G401 (cell line): ENCODE measurements at regions not wholly inside any gene's neighbourhood (a gene's known extent, or its start where the extent isn't known, plus 50 kb on each side); places are given as distances from the start of the nearest gene placed in this dataset.
"Not testable (repeated sequence)": the region's sequence is repeated elsewhere in the genome, so short reads cannot be mapped to it uniquely, and the experiment has no call there.

ENCODE experiments used
- DNase-seq: peaks from one replicate; pipeline ENCODE4 v3.0.0-alpha.2; 2015; ENCODE audit warnings: low spot score
- in situ Hi-C: cut with HindIII; loops from 2 replicates; pipeline ENCODE4 v1.10.0; 2016; ENCODE audit warnings: low sequenced_read_pairs, mixed read lengths

DNA sequence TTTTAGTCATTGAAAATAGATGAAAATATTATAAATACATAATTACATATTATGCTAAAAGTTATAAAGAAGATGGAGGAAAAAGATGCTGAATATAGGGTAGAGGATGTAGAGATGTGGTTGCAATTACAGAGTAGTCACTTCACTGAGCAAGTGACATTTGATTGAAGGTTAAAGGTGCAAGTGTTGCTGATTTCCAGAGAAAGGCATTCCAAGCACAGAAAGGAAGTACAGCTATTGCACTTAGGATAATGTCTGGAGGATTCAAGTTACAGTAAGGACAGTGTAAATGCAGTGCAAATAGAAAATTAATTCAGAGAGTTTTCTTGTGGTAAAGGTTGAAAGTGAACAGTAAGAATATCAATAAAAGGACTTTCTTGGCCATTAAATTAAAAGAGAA is 1721.8 kb downstream of the PCDH9 start:
- in situ Hi-C loops: no loop called here
- DNase-seq: no peak

DNA sequence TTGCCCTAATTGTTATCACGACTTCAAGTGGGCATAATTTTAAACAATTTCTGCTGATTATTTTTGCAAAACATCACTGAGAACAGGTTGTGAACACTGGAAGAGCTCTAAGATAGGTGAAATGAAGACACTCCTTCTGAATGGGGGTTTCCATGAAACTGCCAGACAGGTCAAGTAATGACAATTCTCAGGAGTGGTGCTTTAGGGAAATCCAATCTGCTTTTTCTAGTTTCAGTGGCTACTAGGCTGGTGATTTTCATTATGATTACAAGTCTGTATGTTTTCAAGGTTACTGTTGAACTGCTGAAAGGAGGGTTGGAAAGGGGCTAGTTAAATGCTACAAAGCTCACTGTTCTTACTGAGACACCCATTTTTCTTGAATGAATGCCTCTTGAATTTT is 1724.2 kb downstream of the PCDH9 start:
- in situ Hi-C loops: no loop called here
- DNase-seq: no peak

DNA sequence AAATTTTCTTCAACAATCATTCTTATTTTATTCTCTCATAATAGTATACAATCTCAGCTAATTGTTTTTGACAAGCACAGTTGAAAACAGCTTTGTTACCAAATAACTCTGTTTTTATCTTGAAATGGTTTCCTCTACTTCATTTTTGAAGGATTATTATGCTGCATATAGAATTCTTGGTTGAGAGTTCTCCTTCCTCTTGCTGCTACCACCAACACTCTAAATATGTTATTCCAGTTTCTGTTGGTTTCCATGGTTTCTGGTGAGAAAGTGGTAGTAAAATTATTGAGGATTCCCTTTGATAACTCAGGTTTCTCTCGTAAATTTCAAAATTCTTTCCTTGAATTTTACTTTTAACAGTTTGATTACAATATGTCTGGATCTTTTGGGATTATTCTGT is 1725.9 kb downstream of the PCDH9 start:
- no peak for DNase-seq
- in situ Hi-C loops: no loop called here

DNA sequence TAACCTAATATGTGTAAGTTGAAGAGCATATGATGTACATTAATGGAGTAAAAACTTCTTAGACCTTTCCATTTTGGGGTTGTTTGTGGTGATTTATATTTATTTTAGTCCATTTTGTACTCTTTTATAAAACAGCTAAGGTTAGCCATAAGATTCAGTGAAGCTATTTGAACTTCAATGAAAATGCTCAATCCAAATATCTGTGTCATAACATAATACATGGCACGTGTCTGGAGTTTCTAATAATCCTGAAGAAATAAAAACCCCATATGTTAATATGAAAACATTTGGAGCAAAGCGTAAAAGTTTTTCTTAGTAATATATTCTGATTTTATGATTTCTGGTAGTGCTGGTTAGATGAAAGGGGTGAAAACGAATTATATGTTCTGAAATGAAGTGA is 1729.7 kb downstream of the PCDH9 start:
- in situ Hi-C loops: no loop called here
- DNase-seq: no peak

- no peak for DNase-seq
- in situ Hi-C loops: no loop called here
Measured at GRCh38 chr13:65499256-65499655, 1730.9 kb downstream of the PCDH9 start.

DNA sequence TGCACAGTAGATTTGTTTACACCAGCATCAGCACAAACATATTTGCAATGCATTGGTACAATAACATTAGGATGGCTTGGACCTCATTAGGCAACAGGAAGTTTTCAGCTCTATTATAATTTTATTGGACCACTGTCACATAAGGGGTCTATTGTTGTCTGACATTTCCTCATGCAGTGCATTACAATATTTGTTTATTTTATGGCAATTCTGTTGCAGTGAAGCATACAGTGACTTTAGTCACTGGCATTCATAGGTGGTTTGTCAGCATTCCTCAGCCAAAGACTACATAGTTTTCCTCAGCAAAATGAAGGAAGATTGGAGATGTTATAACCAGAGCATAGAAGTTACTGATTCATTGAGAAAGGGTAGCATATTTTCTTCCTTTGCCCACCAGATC is 1732.9 kb downstream of the PCDH9 start:
- in situ Hi-C loops: no loop called here
- no peak for DNase-seq

- DNase-seq, in situ Hi-C loops: not testable (repeated sequence)
Measured at GRCh38 chr13:65490725-65491124, 1739.4 kb downstream of the PCDH9 start.

GRCh38 chr13:65488606-65489005 is 1741.5 kb downstream of the PCDH9 start:
- in situ Hi-C loops: no loop called here
- no peak for DNase-seq

GRCh38 chr13:65479692-65480091 is 1750.4 kb downstream of the PCDH9 start:
- in situ Hi-C loops: no loop called here
- no peak for DNase-seq

DNA sequence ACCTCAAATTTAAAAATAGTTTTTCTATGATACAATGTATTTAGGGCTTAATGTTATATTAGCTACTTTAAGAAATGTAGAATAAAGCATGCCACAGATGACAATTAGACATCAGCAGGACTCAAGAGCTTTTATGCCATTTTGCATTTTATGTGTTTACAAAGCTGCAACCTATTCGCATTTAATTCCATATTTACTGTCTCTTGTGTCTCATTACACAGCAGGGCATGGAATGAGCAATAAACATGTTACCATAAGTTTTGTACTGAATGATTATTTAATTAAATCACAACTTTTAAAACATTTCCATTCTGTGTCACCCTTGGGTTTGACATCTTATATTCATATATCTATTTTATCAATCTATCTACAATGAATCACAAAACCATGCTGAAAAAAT is 1756.9 kb downstream of the PCDH9 start:
- in situ Hi-C loops: no loop called here
- no peak for DNase-seq

DNA sequence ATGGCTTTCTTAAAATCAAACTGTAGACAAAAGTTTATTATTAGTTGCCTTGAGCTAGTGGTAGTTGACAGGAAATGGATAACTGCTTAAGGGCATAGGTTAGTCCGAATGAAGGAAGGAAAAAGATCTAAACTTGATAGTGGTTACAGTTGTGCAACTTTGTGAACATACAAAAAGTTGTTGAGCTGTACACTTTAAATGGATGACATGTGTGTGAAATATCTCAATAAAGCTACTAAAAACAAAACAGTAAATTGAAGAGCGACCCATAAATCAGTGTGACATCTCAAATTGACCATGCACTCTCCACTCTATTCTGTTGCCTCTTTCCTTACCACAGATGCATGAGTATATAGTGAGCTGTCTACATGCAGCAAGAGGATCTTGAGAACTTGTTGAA is 1757.8 kb downstream of the PCDH9 start:
- in situ Hi-C loops: no loop called here
- no peak for DNase-seq

DNA sequence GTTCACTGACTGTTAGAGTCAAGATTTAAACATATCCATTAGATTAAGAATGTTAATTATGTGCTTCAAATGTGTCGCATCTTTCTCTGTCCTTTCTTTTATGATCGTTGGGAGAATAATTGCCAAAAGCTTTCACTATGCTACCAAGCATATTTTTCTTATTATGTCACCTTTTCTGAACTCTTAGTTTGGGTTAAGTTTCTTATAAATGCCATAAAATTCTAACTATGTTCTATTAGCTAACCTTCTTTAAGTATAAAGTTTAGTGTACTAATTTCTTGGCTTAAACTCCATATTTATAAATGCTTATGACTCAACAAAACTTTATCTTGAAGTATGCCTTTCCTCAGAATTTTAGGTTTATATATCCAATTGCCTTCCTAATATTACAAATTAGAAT is 1759.4 kb downstream of the PCDH9 start:
- in situ Hi-C loops: no loop called here
- DNase-seq: no peak

DNA sequence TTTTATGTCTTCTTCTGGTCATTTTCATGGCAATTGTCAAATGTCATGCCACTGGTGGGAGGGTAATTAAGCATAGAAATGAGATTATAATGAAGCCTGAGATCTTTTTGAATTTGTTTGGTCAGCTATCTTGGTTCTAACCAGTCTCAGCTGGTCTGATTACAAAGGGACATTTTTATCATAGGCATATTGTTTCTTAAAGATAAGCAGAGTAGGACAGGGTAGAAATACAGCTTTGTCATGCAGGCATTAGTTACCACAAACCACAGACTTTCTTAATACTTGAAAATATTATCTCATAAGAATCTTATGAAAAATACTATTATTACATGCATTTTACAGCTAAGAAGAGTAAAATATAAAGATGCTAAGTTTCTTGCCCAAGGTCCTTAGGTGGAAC is 1761.5 kb downstream of the PCDH9 start:
- DNase-seq: no peak
- in situ Hi-C loops: no loop called here

GRCh38 chr13:65461590-65461989 is 1768.5 kb downstream of the PCDH9 start:
- DNase-seq: no peak
- in situ Hi-C loops: no loop called here

DNA sequence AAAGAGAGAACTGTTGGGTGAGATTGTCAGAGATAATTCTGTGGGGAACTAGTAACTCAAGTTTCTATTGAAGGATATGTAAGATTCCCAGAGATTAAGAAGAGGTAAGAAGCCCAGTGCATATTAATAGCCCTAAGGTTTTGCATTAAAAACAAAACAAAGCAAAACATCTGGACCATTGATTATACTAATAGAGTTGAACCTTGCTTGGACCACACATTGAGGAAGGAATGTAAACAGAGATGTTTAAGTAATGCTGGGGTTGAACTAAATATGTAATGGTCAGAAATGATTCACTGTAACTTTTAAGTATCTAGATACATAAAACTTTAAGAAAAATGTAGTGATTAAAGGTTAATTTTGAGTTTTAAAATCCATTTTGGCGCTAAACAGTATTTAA is 1770.0 kb downstream of the PCDH9 start:
- in situ Hi-C loops: no loop called here

DNA sequence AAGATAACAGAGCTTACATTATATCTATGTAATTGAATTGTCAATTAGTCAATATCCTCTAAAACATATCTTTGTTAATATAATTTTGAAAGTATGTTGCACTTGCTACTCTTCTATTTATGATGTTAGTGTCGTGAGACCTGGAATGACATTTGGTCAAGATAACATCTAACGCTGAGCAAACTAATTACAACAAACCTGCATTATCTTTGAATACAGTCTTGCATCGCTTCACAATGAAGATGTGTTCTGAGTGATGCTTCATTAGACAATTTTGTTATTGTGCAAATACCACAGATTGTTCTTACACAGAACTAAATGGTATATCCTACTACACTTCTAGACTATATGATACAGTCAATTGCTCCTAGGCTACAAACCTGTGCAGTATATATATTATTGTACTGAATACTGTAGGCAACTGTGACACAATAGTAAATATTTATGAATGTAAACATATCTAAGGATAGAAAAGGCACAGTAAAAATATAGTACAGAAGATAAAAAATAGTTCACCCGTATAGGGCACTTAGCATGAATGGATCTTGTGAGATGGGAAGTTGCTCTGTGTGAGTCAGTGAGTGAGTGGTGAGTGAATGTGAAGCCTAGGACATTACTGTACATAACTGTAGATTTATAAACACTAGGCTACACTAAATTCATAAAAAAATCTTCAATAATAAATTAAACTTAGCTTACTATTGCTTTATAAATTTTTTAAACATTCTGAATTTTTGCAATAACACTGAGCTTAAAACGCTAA is 1773.8 kb downstream of the PCDH9 start:
- in situ Hi-C loops: no loop called here
- DNase-seq: no peak

More for the DNA sequence above, 1770.0 kb downstream of the PCDH9 start:
- DNase-seq: no peak

GRCh38 chr13:65454403-65454802 is 1775.7 kb downstream of the PCDH9 start:
- in situ Hi-C loops: no loop called here
- no peak for DNase-seq

DNA sequence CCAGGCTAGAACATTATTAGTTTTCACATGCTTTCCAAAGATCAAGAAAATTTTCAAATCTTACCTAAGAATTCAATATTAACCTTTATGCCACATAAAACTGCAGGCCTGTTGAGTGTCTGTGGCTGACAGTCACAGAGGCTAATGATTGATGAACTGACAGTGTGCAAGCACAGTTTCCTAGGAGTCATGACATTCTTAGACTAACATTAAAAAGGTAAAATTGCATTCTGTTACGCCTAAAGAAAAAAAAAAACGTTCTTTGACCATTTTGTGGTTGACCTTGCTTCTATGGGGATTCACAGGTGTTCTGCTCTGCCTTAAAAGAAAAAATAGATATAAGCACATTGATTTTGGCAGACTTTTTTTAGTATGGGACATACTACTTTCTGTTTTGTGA is 1776.2 kb downstream of the PCDH9 start:
- no peak for DNase-seq
- in situ Hi-C loops: no loop called here

GRCh38 chr13:65445340-65445739 is 1784.8 kb downstream of the PCDH9 start:
- in situ Hi-C loops: no loop called here
- DNase-seq: no peak

GRCh38 chr13:65435590-65435989 is 1794.5 kb downstream of the PCDH9 start:
- no peak for DNase-seq
- in situ Hi-C loops: no loop called here

GRCh38 chr13:65417953-65418352 is 1812.2 kb downstream of the PCDH9 start:
- no peak for DNase-seq
- in situ Hi-C loops: no loop called here

GRCh38 chr13:65416784-65417183 is 1813.4 kb downstream of the PCDH9 start:
- DNase-seq: no peak
- in situ Hi-C loops: no loop called here
